Ureter (tissue), 1 donor: ENCODE measurements at regions not wholly inside any gene's neighbourhood (a gene's known extent, or its start where the extent isn't known, plus 50 kb on each side); places are given as distances from the start of the nearest gene placed in this dataset.
"Not testable (repeated sequence)": the region's sequence is repeated elsewhere in the genome, so short reads cannot be mapped to it uniquely, and the experiment has no call there.

ENCODE experiments used
- DNase-seq: peaks from one replicate; pipeline ENCODE4 v3.0.0-alpha.2; 2020; ENCODE audit warnings: low spot score
- donor health status: DM: yes; HTN: yes; CAD: no.

DNA sequence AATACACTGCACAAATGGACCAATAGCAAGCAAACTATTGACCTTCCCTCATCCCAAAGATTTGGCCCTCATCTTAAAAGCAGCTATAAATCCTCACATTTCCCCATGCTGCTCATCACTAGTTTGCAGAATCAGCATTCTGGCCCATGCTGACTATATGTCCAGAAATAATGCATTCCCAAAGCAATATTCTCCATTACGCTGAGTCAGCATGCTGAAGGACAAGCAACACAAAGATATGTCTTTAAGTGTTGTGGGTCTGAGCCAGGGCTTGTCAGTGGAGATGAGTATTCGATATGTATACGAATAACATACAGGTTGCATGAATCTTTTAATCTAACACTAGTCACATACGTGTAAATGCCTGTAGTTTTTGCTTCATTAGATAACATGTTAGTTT, 1045.0 kb upstream of the DDX18 start:
- DNase-seq = no peak

DNA sequence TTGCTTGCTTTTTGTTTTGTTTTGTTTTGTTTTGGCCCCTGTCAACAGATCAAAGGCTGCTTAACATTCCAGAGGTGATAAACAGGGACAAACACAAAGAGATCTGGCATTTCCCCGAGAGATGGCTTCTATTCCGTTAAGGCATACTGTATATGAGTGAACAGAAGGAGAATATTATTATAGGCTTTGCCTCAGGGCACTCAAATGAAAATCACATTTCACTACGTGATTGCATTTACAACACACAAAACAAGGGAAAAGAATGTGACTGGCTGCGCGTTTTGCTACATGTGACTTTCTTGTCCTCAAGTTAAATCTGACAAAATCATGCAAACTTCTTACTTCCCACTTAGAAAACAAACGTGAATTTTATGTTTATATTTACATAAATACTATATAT, 1037.9 kb upstream of the DDX18 start:
- DNase-seq = no peak

DNA sequence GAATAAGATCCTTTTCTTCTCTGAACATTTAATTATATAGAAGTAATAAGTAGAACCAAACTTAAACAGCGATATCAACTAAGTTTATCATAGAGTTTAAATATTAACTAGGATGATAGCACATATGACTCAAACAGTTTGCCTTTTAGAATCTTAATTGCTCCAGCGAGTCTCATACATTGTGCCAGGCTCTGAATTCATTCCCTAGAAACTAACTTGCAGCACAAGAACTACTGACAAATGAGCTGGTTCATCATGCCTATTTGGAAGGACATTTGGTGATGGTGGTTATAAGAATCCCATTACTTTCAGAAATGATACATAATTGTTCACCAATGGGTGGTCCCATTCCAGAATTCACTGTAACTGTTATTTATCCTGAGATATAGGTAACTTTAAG, 1026.6 kb upstream of the DDX18 start:
- DNase-seq = no peak

DNA sequence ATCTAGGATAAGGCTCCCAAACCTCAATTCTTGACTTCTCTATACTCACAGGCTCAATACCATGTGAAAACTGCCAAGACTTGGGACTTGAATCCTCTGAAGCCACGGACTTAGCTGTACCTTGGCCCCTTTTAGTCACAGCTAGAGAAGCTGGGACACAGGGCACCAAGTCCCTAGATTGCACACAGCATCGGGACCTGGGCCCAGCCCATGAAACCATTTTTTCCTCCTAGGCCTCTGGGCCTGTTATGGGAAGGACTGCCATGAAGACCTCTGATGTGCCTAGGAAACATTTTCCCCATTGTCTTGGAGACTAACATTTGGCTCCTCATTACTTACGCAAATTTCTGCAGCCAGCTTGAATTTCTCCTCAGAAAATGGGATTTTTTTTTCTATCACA, 1011.8 kb upstream of the DDX18 start:
- no peak for DNase-seq

DNA sequence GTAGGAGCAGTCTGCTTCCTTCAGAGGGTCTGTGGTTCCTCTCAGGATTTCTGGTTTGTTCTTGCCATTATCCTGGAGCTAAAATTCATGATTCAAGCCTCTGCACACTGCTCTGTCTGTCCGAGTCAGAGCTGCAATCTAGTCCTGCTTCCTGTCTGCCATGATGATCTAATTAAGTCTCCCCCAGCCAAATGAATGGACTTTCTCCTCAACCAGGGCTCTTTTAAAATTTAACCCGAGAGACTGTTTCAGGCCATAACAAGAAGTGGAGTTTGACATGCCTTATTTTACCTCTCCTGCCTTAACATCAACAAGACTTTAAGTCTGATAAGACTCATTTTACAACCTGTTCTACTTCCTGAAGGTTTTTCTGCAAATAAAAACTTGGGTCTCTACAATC, 1009.6 kb upstream of the DDX18 start:
- DNase-seq = no peak

DNA sequence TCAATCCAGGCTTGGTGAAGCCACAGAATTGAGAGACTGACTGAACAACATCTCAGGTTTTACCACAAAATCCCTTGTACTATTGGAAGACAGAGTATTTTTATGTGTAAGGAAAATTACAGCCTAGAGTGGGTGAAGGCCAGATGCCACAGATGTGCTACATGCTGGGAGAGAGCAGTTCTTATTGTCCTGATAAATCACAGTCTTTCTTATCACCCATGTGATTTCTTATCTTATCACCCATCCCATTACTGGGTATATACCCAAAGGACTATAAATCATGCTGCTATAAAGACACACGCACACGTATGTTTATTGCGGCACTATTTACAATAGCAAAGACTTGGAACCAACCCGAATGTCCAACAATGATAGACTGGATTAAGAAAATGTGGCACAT, 1008.0 kb upstream of the DDX18 start:
- not testable (repeated sequence) for DNase-seq

DNA sequence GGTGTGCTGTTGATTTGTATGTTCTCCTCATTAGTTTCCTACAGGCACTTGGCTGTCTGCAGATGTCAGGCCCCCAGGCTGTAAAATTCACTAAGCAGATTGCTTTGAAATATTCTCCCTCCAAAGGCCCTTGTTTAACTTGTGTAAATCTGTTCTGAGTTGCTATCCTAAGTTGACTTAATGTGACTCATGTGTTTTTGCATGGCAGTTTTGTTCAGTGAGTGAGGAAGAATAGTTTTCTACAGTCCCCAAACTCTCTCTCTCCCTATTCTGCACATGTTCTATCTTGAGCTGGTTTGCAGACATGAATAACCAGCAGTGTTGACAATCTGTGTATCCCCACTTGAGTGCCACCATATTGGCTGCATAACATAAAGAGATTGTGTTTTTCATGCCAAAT, 1005.4 kb upstream of the DDX18 start:
- DNase-seq = no peak

DNA sequence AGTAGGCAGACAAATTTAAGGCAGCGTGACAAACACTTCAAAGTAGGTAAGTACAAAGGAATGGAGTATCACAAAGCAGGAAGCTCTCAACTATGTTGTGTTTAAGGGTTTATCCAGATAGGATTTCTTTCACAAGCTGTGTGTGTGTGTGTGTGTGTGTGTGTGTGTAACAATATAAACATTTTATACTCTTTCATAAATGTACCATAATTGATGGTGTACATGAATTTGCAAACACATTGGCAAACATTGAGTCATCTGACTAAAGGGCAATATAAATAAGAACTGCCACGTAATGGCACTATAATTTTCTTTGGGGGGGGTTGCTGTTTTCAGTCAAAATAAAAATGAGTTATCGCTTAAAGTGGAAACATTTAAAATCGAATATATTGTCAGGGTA, 1004.4 kb upstream of the DDX18 start:
- DNase-seq = no peak

DNA sequence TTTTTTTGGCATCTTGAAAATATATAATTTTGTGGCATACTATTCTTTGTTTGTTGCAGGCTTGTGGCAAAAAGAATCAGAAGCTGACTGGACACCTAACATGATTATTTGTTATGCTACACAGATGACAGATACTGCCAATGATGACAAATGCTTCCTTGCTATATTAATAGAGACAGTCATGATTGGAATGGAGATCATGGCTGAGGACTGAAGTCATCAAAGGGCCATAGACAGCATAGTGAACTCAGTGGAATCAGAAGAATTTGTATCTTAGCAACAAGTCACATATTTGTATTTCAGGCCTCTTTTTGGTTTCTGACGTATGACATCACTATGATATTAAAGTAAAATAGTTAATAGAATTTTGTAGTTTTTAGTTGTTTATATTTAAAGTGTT, 1003.8 kb upstream of the DDX18 start:
- no peak for DNase-seq

DNA sequence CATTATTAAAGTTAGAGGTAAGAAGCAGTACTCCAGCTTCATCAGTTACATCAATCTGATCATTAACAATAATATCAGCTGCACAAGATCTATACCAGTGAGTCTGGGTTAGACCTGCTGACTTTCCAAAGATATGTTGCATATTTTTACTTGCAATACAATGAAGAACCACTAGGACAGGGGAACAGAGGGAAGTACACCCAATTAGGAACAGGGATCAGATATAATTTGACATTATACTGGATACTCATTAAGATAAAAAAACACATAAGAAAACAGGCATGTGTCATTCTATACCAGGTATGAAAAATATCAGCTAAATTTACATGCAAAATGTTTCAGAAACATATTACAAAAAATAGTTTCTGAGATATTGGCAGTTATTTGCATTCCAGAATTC, 995.1 kb upstream of the DDX18 start:
- DNase-seq = no peak

DNA sequence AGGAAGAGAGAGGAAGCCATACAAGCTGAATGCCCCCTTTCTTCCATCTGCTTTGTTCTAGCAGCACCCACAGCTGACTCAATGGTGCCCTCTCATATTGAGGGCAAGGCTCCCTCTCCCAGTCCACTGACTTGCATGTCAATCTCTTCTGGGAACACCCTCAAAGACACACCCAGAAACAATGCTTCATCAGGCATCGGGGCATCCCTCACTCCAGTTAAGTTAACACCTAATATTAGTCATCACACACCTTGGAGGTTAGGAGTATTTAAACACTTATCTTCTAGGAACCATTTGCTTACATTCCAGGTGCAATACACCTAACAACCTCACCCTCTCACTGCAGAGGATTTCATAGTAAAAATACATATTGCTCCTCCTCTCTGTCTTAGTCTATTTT, 993.5 kb upstream of the DDX18 start:
- no peak for DNase-seq

DNA sequence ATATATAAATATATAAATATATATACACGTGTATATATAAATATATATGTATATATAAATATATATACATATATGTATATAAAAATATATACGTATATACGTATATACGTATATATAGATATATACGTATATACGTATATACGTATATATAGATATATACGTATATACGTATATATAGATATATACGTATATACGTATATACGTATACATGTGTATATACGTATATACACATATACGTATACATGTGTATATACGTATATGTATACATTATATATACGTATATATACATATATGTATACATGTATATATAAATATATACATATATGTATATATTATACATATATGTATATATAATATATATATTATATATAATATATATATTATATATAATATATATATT, 984.9 kb upstream of the DDX18 start:
- DNase-seq = not testable (repeated sequence)

DNA sequence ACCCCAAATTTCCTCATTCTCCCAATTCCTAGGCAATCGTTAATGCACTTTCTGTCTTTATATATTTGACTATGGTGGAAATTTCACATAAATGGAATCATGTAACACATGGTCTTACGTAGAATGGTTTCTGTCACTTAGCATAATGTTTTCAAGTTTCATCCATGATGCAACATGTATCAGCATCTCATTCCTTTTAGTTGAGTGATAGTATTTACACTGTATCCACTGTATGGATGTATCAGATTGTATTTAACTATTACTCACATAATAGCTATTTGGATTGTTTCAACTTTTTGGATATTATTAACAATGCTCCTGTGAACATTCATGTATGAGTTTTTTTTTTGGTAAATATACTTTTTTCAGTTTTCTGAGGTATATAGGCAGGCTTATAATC, 982.3 kb upstream of the DDX18 start:
- no peak for DNase-seq

DNA sequence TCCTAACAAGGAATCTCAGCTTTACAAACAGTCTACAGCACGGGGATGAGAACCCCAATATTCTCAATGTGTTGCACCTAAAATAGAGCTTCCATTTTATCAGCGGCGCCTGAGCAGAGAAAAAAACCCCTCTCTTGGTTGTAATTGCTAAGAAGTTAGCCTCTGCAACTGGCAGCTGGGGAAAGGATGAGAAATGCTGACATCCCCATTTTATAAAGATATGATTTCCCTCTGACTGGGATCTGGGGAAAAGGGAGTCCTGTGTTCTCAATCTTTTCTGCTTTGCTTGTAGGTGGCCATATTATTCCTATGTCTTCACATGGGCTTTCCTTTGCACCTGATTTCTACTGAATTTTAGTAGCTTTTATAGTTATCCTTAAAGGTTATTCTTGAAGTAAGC, 981.4 kb upstream of the DDX18 start:
- DNase-seq = no peak

DNA sequence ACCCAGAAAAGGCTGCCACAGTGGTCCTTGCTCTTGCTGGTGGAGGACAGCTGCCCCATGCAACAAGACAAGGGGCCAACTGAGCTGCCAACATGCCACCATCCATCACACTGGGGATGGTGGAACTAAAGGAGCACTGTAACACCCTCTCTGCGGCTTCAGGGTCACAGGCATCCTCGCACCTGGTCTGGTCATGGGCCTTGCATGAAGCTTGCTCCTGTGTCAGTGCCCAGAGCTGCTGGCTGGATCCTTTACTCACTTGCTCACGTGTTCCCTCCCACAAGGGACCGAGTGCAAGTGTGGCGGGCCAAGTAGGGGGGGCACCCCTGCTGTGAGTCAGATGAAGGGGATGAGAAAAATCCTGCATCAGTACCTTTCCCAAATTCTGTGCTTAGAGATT, 972.3 kb upstream of the DDX18 start:
- DNase-seq = no peak

DNA sequence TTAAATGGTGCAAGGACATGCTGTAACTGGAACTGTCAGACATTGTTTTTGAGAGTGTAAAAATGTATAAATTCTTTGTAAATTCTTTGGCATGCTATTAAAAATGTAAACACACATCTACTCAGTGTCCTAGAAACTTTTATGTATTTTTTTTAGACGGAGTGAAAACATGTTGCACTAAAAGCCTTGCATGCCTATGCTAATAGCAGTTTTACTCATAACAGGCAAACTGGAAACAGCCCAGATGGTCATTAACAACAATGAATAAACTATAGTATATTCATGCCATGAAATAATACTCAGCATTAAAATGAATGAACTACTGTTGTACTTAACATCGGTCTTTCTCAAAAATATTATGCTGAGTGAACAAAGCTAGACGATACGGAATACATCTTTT, 954.8 kb upstream of the DDX18 start:
- DNase-seq = no peak

DNA sequence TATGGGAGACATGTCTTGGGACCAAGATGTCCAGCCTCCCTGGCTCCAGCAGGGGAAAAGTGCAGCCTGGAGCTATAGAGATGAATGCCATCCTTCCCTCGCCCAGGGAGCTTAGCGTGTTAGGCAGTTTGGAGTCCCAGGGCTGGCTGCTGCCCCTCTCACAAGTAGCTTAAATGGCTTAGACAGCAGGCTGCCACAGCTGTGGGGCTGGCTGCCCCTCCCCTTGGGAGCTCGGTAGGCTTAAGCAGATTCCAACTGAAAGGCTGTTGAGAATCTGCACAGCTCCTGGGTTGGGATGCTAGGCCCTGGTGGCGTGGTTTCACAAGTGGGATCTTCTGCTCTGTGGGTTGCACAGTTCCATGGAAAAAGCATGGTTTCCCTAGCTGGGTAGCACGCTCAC, 940.5 kb upstream of the DDX18 start:
- no peak for DNase-seq

DNA sequence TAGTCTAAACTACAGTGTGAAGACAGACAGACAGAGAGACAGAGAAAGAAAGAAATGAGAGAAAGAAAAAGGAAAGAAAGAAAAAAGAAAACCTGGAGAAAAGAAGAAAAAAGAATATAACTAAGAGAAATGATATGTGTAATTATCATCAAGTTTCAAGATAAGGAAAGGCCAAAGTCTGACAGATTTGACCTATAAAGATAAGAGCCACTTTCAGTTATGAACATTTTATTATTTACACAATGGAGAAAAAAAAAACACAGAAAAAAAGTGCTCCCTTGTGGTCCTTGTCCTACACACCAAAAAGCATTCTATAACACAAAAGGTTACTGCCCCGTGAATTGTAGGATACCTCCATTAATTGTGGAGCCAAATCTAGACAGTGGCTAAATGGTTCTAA, 937.2 kb upstream of the DDX18 start:
- no peak for DNase-seq

DNA sequence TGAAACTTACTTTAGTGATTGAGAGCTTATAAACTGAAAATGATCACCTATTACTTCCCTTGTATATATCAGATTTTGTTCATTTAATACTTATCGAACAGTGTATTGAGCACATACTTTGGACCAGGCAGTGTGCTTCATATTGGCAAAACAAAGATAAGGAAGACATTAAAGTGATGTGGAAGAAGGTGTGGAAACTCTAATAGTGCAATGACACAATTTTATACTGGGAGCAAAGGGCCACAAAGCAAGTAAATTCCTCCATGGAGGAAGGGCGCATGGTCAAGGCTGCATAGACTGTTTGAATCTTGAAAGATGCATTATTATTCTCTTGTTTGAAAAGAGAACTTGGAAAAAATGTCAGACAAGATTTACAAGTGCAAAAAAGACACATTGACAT, 936.5 kb upstream of the DDX18 start:
- DNase-seq = no peak

DNA sequence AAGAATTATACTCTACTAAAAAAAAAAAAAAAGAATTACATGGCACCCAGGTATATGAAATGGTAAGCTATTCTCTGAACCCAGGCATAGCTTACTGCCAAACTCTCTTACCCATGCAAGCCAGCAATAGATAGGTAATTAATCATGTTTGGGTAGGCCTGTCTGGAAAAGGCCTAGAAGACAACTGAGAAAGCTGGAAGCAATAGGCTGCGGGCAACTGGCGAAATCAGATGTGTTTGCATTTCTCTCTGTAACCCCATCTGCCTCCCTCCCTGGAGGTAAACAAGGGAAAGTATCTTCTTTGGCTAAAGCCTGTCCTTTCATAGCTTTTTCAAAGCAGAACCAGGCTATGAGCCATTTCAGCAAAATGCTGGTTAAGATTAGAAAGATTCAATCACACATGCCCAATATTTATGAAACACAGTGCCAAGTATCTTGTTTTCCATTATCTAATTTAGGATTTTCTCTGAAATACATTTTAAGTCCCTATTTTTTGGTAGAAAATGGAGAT, 934.8 kb upstream of the DDX18 start:
- no peak for DNase-seq

DNA sequence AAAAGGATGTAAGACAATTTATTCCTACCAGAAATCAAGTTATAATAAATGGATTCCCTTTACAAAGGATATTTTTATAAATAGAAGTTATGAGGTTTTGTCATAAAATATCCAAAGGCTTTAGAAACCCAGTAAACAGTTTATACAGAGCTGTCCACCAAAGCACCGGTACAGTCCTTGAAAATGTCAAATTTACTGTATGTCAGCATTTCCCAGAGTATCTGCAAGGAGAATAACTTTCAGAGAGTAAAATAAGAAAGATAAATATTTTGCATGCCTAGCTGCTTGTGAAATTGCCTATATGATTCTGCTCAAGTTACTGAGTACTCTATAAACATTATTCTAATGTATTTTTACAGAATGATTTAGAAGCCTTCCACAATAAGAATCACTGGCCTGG, 923.3 kb upstream of the DDX18 start:
- DNase-seq = no peak

DNA sequence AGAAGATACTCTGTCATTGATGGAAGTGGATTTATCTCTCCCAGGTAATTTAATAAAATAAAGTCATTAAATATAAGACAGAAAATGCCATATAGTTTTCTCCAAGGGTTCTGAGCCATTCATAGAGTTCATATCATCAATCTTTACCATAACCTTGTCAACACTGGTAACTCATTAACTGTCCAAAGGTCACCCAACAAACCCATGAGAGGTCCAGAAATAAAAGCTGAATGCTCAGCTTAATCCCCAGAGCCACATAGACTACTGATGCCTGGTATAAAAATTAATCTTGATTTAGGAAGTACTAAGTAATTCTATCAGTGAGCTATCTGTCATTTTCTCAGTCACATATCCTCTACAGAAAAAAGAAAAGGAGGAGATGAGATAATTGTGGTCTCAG, 903.0 kb upstream of the DDX18 start:
- DNase-seq = no peak

DNA sequence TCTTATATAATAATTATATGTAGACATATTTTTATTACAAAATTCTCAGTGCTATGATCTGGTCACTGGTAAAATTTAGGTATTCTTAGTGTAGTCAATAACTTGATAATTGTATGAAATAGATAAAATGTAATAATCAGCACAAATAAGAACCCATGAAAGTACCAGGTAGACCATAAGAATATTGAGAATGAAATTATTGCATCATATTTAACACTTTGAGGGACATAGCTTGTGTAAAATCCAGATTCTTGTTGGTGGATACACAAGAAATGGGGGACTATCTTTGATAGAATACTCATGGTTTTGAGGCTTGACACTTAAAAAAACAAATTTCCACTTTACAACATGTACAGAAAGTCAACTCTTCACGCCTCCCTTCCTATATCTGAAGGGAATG, 898.8 kb upstream of the DDX18 start:
- DNase-seq = no peak

DNA sequence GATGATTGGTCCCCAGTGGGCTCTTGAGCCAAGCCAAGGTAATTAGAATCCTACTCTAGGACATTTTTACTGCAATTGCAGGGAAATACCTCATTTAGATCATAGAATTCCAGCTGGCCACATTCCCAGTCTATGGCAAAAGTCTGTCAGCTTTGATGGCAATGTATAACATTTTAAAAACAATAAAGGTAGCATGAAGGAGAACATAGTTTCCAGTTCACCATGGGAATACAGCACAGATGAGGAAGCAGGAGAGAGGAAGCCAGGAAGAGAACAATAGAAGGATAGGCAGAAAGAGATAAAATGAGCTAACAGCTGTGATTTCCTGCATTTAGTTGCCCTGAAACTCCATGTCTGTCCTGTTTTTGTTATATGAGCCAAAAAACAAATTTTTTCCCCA, 897.3 kb upstream of the DDX18 start:
- DNase-seq = no peak

DNA sequence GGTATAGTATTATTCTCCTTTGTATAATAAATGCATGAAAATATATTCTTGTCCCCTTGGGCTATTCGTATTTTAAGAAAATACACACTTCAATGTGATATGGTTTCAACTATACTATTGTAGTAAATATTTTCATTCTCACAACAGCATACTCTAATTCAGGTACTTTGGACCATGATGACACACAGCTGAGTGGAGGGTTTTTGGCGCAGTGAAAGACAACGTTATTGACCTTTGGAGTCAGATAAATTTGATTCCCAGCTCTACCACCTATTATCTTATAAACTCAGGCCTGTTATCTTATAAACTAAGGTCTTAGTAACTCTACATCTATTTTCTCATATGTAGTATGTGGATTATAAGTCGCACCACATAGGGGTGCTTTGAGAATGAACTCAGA, 895.9 kb upstream of the DDX18 start:
- no peak for DNase-seq
